GM18505 (cell line): ENCODE measurements at regions not wholly inside any gene's neighbourhood (a gene's known extent, or its start where the extent isn't known, plus 50 kb on each side); places are given as distances from the start of the nearest gene placed in this dataset.
"Not testable (repeated sequence)": the region's sequence is repeated elsewhere in the genome, so short reads cannot be mapped to it uniquely, and the experiment has no call there.

Experiments
- ATAC-seq: cut with Tn5 transposase; IDR thresholded peaks from one replicate; pipeline ENCODE4 v1.9.1; 2021; ENCODE audit not compliant: unreplicated experiment
- POLR2A ChIP-seq: IDR thresholded peaks from 4 replicates; pipeline ENCODE4 v1.6.1; 2011; ENCODE audit warnings: borderline replicate concordance; ENCODE audit not compliant: insufficient read depth, insufficient read length; ENCODE audit errors: extremely low read depth

- TF ChIP-seq POLR2A: no peak
- ATAC-seq: no peak
Observed at GRCh38 chr15:69863446-69863845, 234.3 kb downstream of the TLE3 start.

- no peak for TF ChIP-seq POLR2A
- no peak for ATAC-seq
Observed at GRCh38 chr15:69865369-69865768, 232.3 kb downstream of the TLE3 start.

GRCh38 chr15:69868756-69869155 is 229.0 kb downstream of the TLE3 start:
- ATAC-seq: no peak
- TF ChIP-seq POLR2A: no peak

- ATAC-seq: no peak
- no peak for TF ChIP-seq POLR2A
Observed at GRCh38 chr15:69869291-69869690, 228.4 kb downstream of the TLE3 start.

- no peak for ATAC-seq
- no peak for TF ChIP-seq POLR2A
Observed at GRCh38 chr15:69869881-69870505, 227.7 kb downstream of the TLE3 start.

GRCh38 chr15:69871511-69872134 is 226.1 kb downstream of the TLE3 start:
- no peak for ATAC-seq
- TF ChIP-seq POLR2A: no peak

GRCh38 chr15:69873807-69874206 is 223.9 kb downstream of the TLE3 start:
- no peak for ATAC-seq
- no peak for TF ChIP-seq POLR2A

- no peak for TF ChIP-seq POLR2A
- ATAC-seq: no peak
Observed at GRCh38 chr15:69874321-69874720, 223.4 kb downstream of the TLE3 start.

- no peak for TF ChIP-seq POLR2A
- no peak for ATAC-seq
Observed at GRCh38 chr15:69876064-69876940, 221.4 kb downstream of the TLE3 start.

GRCh38 chr15:69879963-69880362 is 217.8 kb downstream of the TLE3 start:
- not testable (repeated sequence) for ATAC-seq

GRCh38 chr15:69880571-69881301 is 217.0 kb downstream of the TLE3 start:
- TF ChIP-seq POLR2A: no peak
- no peak for ATAC-seq

- no peak for ATAC-seq
- TF ChIP-seq POLR2A: no peak
Observed at GRCh38 chr15:69881302-69881670, 216.4 kb downstream of the TLE3 start.

GRCh38 chr15:69881766-69882165 is 216.0 kb downstream of the TLE3 start:
- no peak for ATAC-seq
- TF ChIP-seq POLR2A: no peak
